ENCODE measurements at regions not wholly inside any gene's neighbourhood (a gene's known extent, or its start where the extent isn't known, plus 50 kb on each side); places are given as distances from the start of the nearest gene placed in this dataset.
"Not testable (repeated sequence)": the region's sequence is repeated elsewhere in the genome, so short reads cannot be mapped to it uniquely, and the experiment has no call there.

DNA sequence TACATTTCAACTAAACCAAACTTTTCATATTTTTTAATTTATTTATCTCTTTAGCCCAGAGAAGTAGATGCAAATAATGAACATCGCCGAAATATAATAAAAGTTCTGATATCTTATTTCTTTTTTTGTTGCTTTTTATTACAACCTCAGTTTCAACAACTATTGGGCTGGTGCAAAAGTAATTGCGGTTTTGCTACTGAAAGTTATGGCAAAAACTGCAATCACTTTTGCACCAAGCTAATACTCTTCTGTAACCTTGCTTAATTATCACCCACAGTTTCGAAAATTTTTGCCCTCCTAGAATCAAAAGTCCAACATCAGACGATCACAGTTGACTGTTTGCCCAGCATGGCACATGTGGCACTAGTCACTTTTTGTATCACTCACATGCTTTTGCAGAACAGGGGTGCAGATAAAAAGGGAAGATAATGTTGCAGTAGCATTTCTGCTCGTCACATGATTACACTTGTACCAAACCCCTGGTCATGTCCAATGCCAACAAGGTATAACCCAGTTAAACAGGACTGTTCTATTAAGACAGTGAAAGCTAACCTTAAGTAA lies 242.4 kb upstream of the GALNT5 start:
- intact Hi-C loops (cut with DNase I) = no loop called here

DNA sequence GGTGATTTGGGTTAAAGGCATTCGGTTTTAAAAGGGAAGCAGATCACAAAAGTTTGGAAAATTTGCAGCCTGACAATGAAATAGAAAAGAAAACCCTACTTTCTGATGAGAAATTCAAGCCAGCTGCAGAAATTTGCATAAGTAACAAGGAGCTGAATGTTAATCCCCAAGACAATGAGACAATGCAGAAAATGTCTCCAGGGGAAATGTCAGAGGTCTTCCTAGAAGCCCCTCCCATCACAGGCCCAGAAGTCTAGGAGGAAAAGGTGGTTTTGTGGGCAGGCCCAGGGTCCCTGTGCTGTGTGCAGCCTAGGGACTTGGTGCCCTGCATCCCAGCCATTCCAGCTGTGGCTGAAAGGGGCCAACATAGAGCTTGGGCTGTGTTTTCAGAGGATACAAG lies 234.2 kb upstream of the GALNT5 start:
- DNase-seq (ENCODE audit: low spot score); intact Hi-C loops (cut with DNase I): not testable (repeated sequence)

More for the DNA sequence above, 242.4 kb upstream of the GALNT5 start:
- DNase-seq (ENCODE audit: low spot score) = no peak

DNA sequence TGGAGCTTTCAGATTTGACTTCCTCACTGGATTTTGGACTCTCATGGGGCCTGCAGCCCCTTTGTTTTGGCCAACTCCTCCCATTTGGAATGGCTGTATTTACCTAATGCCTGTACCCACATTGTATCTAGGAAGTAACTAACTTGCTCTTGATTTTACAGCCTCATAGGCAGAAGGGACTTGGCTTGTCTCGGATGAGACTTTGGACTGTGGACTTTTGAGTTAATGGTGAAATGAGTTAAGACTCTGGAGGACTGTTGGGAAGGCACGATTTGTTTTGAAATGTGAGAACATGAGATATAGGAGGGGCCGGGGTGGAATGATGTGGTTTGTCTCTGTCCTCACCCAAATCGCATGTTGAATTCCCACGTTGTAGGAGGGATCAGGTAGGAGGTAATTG lies 233.4 kb upstream of the GALNT5 start:
- intact Hi-C loops (cut with DNase I) = no loop called here
- no peak for DNase-seq (ENCODE audit: low spot score)

DNA sequence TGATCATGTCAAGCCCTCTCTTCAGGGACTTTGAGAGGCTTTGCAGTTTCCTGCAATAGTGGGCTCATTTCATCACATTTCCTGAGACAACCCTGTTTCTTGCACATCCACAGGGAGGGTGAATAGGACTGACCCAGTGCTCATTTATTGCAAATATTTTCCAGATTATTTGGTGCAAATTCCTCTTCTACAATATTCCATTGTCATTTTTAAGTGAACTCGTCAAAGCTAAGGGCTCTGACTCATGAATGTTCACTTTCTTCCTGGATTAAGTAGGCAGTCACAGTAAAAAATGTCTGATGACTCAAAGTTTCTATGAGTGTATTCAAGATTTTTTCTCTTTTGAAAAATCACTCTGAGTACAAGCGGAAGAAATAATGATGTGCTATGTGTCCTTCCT lies 225.5 kb upstream of the GALNT5 start:
- no peak for DNase-seq (ENCODE audit: low spot score)
- intact Hi-C loops (cut with DNase I) = no loop called here

DNA sequence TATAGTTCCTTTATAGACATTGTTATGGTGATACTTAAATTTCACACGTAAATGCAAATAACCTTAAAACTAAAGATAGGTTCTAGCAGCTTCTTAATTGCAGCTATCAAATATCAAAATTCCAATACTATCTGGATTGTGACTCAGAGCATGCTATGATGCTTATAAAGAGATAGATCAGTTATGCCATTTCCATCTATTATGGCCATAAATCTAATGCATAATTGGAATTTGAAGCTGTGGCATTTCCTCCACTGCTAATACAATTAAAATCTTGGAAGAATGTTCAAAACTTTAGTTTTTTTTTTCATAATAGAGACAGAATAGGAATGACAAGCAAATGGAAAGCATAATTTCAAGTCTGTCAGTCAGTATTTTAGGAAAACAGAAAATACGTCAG lies 220.8 kb upstream of the GALNT5 start:
- DNase-seq (ENCODE audit: low spot score) = no peak
- intact Hi-C loops (cut with DNase I) = no loop called here

DNA sequence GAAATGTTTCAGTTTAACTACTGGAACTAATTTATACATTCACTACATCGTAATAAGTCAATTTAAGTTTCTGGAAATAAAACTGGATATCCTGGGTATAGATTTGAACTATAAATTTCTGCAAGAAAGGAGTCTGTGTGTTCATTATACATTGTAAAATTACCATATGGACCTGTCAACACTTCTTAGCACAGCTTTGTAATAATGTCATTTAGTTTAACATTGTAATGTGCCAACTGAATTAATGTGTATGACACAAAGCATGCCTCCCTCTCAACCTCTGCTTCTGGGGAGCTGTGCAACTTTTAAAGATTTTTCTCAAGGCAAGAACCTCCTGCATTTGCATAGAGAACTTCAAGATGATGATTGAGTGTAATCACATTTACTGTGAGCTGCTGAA lies 213.7 kb upstream of the GALNT5 start:
- intact Hi-C loops (cut with DNase I) = no loop called here
- no peak for DNase-seq (ENCODE audit: low spot score)

DNA sequence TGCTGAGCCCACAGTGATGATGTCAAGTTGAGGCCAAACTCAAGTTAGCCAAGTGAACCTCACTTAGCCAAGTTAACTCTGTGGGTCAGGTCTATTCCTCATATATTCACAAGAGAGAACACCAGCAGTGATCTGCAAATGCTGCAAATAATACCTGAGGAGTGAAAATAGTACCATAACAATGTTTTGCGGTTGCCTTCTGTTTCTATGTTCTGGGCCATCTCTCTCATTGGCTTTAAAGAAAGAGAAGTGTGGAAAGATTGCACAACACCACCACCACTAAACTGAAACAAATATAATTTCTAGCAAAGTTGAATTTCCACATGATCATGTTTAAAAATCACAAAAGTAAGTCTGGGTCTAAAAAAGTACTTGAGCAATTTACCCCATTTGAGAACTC lies 211.1 kb upstream of the GALNT5 start:
- DNase-seq (ENCODE audit: low spot score) = no peak
- intact Hi-C loops (cut with DNase I) = no loop called here

DNA sequence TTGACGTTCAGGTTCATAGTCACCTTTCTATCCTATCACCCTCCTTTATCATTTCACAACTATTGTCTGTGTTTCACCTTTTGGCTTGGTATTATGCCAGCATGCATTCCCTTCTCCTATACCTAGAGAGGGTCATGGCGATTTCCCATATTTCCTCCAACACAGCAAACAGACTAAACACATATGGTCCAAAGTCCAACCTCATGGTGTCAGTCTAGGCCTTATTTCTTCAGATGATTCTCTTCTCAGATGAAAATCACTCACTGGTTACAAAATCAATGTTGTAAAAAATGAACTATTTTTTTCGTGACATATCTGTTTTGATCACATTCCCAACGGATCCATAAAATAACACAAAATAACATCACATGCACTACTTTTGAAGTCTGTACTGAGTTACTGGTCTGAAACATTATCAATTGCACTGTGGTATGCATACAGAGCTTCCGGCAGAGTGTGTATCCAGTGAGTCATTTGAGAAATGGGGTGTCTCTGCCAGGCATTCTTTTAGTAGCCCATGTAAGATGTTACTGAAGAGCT lies 204.8 kb upstream of the GALNT5 start:
- intact Hi-C loops (cut with DNase I) = no loop called here
- DNase-seq (ENCODE audit: low spot score) = no peak

DNA sequence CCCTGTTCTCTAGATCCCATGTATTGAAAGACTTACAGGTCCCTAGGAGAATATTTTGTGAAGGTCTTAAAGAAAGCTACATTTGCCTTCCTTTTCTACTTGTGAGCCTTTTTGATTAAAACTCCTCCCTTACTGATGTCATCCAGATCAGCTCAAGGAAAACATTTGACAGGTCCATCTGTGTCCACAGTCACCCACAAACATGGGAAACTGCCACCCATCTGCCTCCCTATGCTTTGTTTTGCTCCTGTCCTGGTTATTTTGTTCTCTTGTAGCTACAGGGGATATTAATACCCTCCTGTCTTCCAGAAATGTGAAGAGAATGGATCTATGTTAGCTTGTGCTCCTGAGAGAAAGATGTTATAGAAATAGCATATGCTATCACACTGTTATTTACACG lies 203.6 kb upstream of the GALNT5 start:
- intact Hi-C loops (cut with DNase I) = no loop called here

DNA sequence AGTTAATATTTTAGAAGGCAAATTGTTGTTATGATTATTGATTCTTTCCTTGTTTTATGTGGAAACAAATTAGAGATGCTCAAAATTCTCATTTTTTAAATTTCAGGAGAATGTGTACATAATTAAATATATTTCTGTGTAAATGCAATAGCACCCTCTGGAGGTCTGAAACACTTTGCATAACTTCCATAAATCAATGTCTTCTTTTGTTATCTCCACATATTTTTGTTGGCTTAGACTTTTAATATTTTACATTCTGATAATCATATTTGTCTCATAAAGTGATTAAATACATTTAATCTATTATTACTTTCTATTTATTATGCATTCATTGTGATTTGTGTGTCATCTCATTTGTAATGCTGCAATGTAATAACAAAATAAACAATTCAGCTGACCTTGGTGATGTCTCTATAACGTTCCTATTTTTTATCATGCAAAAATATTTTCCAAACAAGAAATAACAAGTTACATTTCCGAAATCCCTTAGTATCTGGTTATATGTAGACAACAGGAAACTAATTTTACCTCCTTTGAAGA lies 201.8 kb upstream of the GALNT5 start:
- no peak for DNase-seq (ENCODE audit: low spot score)
- intact Hi-C loops (cut with DNase I) = no loop called here

More for the DNA sequence above, 203.6 kb upstream of the GALNT5 start:
- no peak for DNase-seq (ENCODE audit: low spot score)

DNA sequence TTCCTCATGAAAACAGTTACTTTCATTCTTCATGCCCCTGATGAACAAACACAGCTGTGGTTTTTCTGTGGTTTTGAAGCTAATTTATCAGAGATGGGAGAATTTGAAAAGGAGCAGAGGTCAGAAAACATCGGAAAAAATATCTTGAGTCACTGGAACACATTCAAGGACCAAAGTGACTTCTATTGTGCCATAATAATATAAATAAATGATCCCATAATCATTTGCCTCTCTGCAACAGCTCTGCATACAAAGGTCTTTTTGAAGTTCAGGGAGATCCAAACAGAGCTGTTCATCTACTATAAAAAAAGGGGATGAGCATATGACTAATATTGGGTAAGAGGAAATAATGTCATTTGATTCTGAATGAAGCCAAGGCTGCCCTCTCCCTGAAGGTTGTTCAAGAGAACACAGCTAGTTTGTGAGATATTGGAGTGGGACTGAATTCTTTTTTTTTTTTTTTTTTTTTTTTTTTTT lies 201.3 kb upstream of the GALNT5 start:
- no peak for DNase-seq (ENCODE audit: low spot score)
- intact Hi-C loops (cut with DNase I) = no loop called here

DNA sequence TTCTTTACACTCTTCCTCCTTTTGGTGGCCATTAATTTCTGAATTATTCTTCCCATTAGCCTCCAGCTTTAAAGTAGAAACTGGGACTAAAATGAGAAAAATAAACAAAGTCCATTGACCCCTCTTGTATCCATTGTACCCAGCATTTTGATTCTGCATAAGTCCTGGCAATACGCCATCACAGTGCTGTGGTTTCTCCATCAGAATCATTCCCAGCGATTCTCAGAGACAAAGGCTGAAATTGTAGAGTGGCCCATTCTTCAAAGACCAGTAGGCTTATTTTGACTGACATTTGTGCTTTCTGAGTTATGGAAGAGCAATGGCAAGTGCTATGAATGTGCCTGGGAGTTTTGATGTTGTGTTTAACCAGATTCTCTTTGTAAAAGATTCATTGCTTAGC lies 199.3 kb upstream of the GALNT5 start:
- DNase-seq (ENCODE audit: low spot score) = no peak
- intact Hi-C loops (cut with DNase I) = no loop called here

DNA sequence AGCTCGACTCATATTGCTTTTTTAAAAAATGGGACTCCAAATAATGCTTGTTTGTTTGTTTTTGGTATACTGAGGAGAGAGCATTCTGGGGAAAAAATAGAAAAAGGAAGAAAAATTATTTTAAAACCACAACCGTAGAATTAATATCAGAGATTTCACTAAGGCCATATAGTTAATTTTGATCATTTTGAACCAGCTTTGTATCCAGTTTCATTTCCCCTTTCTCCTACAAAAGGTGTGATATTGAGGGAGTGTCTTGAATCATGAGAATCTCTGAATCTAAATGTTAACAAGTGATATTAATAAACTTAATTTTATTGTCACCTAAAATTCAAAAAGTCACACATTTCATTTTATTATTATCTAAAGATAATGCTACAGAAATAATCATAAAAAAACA lies 198.5 kb upstream of the GALNT5 start:
- intact Hi-C loops (cut with DNase I) = no loop called here
- DNase-seq (ENCODE audit: low spot score) = no peak

DNA sequence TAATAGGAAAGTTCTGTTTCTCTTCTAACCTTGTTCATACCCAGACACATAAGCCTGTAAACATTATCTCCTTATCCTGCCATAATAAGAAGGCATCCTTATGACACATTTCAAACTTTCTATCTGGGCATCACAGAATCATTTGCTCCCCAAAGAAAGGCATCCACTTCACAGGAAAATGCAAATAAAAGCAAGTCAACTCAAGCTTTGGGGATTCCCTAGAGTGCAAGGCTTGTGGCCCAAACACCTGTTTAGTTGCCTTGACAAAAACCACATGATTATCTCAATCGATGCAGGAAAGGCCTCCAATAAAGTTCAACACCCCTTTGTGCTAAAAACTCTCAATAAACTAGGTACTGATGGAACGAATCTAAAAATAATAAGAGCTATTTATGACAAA lies 195.7 kb upstream of the GALNT5 start:
- intact Hi-C loops (cut with DNase I) = no loop called here

DNA sequence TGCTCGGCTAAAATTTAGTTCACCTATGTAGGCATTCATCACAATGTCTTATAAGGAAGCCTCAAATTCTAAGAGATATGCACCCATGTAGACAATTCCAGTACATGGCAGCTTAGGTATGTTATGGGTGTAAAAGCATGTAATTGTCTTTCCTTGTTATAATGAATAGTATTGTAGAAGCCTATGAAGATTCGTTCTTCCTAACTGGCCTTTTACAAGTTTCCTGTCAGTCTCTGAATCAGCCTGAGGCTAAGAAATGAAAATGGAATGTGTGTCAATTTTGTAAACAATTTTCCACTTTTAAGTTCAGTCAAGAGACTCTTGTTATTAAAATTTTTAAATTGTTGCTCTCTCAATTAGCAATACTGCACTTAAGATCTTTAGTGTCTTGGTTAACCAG lies 189.9 kb upstream of the GALNT5 start:
- no peak for DNase-seq (ENCODE audit: low spot score)
- intact Hi-C loops (cut with DNase I) = no loop called here

More for the DNA sequence above, 195.7 kb upstream of the GALNT5 start:
- no peak for DNase-seq (ENCODE audit: low spot score)

DNA sequence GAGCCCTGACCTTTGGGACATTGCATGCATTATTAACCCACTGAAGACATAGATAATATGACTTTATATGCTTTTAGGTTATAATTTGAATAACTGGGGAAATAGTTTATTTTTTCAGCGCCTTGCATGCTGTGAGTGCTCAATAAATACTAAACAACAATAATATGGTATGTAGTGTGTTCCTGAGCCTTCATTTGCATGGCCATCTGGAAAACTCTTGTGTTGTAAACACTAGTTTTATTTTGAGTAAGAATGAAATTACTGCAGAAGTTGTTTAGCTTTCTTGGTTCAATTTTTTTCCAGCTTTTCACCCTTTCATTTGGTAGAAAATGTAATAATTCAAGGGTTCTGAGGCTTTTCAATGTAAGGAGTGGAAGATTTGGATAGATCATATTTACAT lies 189.3 kb upstream of the GALNT5 start:
- DNase-seq (ENCODE audit: low spot score) = no peak
- intact Hi-C loops (cut with DNase I) = no loop called here

DNA sequence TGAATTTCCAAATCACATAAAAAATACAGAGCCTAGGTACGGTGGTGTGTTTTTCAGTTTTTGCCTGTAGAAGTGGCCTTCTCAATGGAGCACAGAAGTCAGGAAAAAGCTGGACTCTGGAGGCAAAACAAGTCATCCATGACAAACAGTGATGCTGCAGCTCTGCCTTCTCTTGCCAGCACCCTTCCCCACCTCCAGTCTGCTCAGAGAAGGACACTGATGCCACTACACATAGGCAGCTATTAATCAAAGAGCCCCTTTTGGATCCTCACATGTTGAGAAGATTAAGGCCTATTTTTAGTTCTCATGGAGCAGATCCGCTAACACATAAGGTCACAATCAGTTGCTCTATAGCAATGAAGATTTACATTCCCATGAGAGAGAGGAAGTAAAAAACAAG lies 181.6 kb upstream of the GALNT5 start:
- intact Hi-C loops (cut with DNase I) = no loop called here
- DNase-seq (ENCODE audit: low spot score) = no peak

DNA sequence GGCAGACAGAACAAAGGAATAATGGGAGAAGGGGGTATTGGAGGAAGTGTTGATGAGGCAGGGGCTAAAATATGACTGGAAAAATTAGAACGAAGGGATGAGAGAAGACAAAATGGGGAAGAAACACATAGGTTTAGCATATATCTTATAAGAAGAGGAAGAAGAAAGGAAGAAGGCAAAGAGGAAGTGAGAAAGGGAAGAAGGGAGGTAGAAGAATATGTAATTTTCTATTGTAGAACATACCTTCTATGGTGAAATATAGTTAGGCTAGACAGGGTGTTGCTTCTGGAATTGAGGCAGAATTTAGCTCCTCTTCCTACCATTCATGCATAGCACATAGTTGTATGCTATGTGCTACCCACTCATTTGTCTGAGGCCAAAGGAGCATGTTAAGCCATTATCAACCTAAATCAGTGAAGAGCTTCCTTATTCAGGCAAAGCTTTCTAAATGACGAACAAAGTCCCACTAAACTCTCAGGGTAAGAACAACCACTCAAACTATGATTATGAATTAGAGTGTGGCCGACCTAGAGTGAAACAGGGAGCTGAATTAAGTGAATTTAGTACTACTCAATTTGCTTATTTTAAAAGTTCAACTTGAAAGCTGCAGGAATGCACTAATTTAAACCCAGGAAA lies 180.9 kb upstream of the GALNT5 start:
- DNase-seq (ENCODE audit: low spot score) = no peak
- intact Hi-C loops (cut with DNase I) = no loop called here

DNA sequence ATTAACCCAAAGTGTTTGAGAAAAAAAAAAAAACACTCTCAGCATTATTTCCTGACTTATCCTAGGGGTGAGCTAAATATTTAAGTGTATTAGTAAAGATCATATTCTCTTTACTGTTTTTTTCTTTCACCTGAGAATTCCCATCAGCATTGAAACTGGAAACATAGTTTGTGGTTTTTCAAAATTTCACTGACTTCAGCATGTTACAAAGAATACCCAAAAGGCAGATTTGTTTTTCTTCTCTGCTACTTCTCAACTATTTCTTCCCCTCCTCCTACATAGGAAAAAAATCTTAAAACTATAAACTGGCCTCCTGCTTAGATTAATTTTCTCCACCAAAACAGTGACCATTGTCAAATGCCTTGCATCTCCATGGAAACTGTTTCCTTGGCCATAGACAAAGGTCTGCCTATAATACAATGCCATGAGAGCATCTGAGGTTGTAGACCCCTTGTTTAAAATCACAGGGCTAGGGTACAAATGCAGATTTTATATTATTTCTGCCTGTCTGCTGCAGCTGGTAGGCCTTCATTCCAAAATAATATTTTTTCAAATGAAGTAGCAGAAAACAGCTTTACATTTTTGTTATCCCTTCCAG lies 179.7 kb upstream of the GALNT5 start:
- no peak for DNase-seq (ENCODE audit: low spot score)
- intact Hi-C loops (cut with DNase I) = no loop called here

DNA sequence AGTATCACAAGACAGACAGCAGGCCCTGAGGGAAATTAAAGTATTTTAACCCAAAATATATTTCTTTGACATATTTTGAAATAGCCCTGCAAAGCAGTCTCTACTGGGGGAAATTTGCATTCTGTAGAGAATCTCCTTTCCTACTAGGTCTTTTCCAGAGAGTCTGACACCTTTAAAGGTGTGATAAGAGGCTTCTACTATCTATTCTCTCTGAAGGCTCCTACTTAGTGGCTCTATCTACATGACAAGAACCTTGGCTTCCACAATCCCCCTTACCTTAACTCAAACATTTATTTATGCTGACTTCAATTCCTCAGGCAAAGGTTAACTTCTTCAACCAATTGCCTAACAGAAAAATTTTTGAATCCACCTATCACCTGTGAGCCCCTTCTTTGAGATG lies 174.6 kb upstream of the GALNT5 start:
- no peak for DNase-seq (ENCODE audit: low spot score)
- intact Hi-C loops (cut with DNase I) = no loop called here

DNA sequence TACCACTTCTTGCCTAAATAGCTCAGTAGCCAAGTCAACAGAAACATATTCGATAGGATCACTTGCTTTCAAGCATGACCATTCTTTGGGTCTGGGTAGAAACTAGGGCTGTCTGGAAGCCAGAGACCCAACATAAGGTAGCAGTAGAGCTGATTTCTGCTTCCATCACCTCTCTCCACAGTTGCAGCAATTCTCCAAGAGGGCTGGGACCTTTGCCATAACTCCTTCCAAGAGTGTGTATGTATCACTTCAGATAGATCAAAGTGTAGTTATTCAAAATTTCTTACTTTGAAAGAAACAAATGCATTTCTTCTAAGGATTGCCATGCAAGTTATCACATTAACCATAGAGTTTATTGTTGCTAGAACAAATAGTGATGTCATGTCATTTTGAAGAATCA lies 172.0 kb upstream of the GALNT5 start:
- no peak for DNase-seq (ENCODE audit: low spot score)
- intact Hi-C loops (cut with DNase I) = no loop called here

All from posterior vena cava (tissue), 2 donors.